ENCODE measurements at regions not wholly inside any gene's neighbourhood (a gene's known extent, or its start where the extent isn't known, plus 50 kb on each side); places are given as distances from the start of the nearest gene placed in this dataset.
A peak's percentile ranks its signal among the peaks of the same experiment; 100 is the strongest.

DNA sequence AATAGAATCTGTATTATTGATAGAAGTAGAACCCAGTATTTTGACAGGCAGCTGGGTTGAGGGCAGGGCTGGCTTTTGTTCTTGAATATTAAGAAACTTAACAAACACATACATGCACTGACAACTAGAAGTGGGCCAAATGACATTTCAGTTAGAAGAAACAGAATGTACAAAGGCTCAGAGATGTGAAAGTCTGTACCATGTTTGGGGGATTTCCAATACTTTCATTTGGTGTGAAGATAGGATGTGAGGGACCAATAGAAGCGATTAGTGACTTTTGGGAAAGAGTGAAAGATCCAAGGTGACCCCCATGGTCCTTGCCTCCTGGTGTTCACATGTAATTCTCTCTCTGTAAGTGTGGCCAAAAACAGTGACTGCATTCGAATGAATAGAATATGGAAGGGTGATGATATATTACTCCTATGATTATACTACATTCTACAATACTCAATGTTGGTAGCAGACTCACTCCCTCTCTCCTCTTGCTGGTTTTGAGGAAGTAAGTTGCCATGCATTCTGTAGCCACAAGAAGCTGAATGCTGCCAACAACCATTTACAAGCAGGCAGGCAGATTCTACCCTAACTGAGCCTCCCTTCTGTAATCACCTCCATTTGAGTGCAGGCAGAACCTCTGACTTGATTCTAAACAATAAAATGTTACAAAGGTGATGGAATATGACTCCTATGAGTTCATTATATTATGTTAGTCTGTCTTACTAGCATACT, 151.4 kb downstream of the TMEM168 start:
- Histone ChIP-seq H3K9ac (ENCODE audit: insufficient read depth in 1 of 2, low read depth in 2 of 2, low read length in 2 of 2) (no peak overlapping the region), H3K4me2 (ENCODE audit: insufficient read depth, low read length) (no peak overlapping the region), H4K20me1 (replicated peaks; ENCODE audit: control insufficient read depth, insufficient read depth, low read length) (no peaks in the 10 kb centered on the region), H3K4me3 (no peak overlapping the region), H3K36me3 (ENCODE audit: control insufficient read depth, insufficient read depth, low read length) (no peaks in the 10 kb centered on the region), H3K79me2 (ENCODE audit: control insufficient read depth, insufficient read depth, low read length) (no peaks in the 10 kb centered on the region), H3K9me3 (replicated peaks; ENCODE audit: control insufficient read depth, insufficient read depth, low read depth, low read length) (no peaks in the 10 kb centered on the region), H3K27me3 (ENCODE audit: control insufficient read depth in 2 of 2, insufficient read depth in 2 of 2, low read length in 2 of 2) (no peaks in the 10 kb centered on the region), H2AFZ (ENCODE audit: low read depth, low read length) (no peak overlapping the region), H3K9me1 (ENCODE audit: control insufficient read depth, insufficient read depth, low read length) (no peaks in the 10 kb centered on the region), H3K4me1 (replicated peaks in 1 of 2; ENCODE audit: control insufficient read depth in 2 of 2, insufficient read depth in 2 of 2, low read length in 2 of 2) (no peaks in the 10 kb centered on the region), H3K27ac (ENCODE audit: extremely low read depth, low read depth, low read length) (no peak overlapping the region)
- FAIRE-seq: peak; percentile 26
- intact Hi-C loops (cut with micrococcal nuclease): no loop called here
- TF ChIP-seq USF1 (CRISPR knock-in tag; IDR thresholded peaks at IDR 0.05): no peak
- DNase-seq (ENCODE audit: extremely low read depth in 1 of 4, low spot score in 3 of 4): no peak
- no peak for ATAC-seq
- in situ Hi-C loops (cut with MboI): no loop called here
- WGBS (ENCODE audit: insufficient coverage, low coverage, missing lambda C conversion rate): 2% methylated on average over 2 of the region's 2 CpGs
- BruUV-seq (replicated peaks): no TSS peak
- ChIA-PET CTCF (ENCODE audit: low intra/inter-chr PET ratio) (no interaction called here), POLR2A (interaction anchor here (0.6 to 1.1 kb wide), 3 partner anchors 17 to 51 kb away, joined by 3 to 6 read pairs (median 3); no protein-coding TSS in a partner anchor)

- Histone ChIP-seq H3K4me3 (no peak overlapping the region), H3K79me2 (ENCODE audit: control insufficient read depth, insufficient read depth, low read length) (no peaks in the 10 kb centered on the region), H3K27ac (ENCODE audit: extremely low read depth, low read depth, low read length) (no peak overlapping the region), H2AFZ (ENCODE audit: low read depth, low read length) (no peak overlapping the region), H3K9ac (ENCODE audit: insufficient read depth in 1 of 2, low read depth in 2 of 2, low read length in 2 of 2) (no peak overlapping the region), H3K9me1 (ENCODE audit: control insufficient read depth, insufficient read depth, low read length) (no peaks in the 10 kb centered on the region), H3K36me3 (ENCODE audit: control insufficient read depth, insufficient read depth, low read length) (no peaks in the 10 kb centered on the region), H4K20me1 (replicated peaks; ENCODE audit: control insufficient read depth, insufficient read depth, low read length) (no peaks in the 10 kb centered on the region), H3K4me2 (ENCODE audit: insufficient read depth, low read length) (no peak overlapping the region), H3K4me1 (replicated peaks in 1 of 2; ENCODE audit: control insufficient read depth in 2 of 2, insufficient read depth in 2 of 2, low read length in 2 of 2) (no peaks in the 10 kb centered on the region), H3K9me3 (replicated peaks; ENCODE audit: control insufficient read depth, insufficient read depth, low read depth, low read length) (no peaks in the 10 kb centered on the region), H3K27me3 (ENCODE audit: control insufficient read depth in 2 of 2, insufficient read depth in 2 of 2, low read length in 2 of 2) (no peaks in the 10 kb centered on the region)
- BruUV-seq (replicated peaks): no TSS peak
- ChIA-PET POLR2A (no interaction called here), CTCF (ENCODE audit: low intra/inter-chr PET ratio) (no interaction called here)
- FAIRE-seq: no peak
- in situ Hi-C loops (cut with MboI) (no loop called here), intact Hi-C loops (cut with micrococcal nuclease) (no loop called here)
- no peak for DNase-seq (ENCODE audit: extremely low read depth in 1 of 4, low spot score in 3 of 4)
- 0% methylated on average over 1 of the region's 1 CpG for WGBS (ENCODE audit: insufficient coverage, low coverage, missing lambda C conversion rate)
- no peak for ATAC-seq
- TF ChIP-seq HMGN3 (IDR thresholded peaks at IDR 0.05; ENCODE audit: borderline replicate concordance, extremely low read depth, insufficient read length, low read depth, low read length) (no peak), GTF2F1 (IDR thresholded peaks at IDR 0.05; ENCODE audit: low read depth, low read length) (no peak), KLF13 (tag; IDR thresholded peaks at IDR 0.05; ENCODE audit: borderline replicate concordance, low read depth) (no peak), FOXA1 (IDR thresholded peaks at IDR 0.05; ENCODE audit: borderline replicate concordance) (no peak), PRPF4 (IDR thresholded peaks at IDR 0.05; ENCODE audit: insufficient read depth, low read depth, low read length, poor library complexity, severe bottlenecking) (no peak), NR2C2 (CRISPR knock-in tag; IDR thresholded peaks at IDR 0.05) (no peak), NR2C2 (tag; IDR thresholded peaks at IDR 0.05) (no peak), POLR3A (IDR thresholded peaks at IDR 0.05; ENCODE audit: borderline replicate concordance, extremely low read depth, insufficient read depth, insufficient read length) (no peak), HBP1 (CRISPR knock-in tag; IDR thresholded peaks at IDR 0.05) (no peak)
- TF ChIP-seq, protein P1, sequence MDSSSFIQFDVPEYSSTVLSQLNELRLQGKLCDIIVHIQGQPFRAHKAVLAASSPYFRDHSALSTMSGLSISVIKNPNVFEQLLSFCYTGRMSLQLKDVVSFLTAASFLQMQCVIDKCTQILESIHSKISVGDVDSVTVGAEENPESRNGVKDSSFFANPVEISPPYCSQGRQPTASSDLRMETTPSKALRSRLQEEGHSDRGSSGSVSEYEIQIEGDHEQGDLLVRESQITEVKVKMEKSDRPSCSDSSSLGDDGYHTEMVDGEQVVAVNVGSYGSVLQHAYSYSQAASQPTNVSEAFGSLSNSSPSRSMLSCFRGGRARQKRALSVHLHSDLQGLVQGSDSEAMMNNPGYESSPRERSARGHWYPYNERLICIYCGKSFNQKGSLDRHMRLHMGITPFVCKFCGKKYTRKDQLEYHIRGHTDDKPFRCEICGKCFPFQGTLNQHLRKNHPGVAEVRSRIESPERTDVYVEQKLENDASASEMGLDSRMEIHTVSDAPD (CRISPR knock-in tag; IDR thresholded peaks at IDR 0.05): no peak
Observed at GRCh38 chr7:112640685-112641084, 149.5 kb downstream of the TMEM168 start.
